Mesenchymal stem cell (in vitro differentiated cells and primary cell): ENCODE measurements at regions not wholly inside any gene's neighbourhood (a gene's known extent, or its start where the extent isn't known, plus 50 kb on each side); places are given as distances from the start of the nearest gene placed in this dataset.

Source experiments
- DNase-seq: peaks from one replicate; pipeline ENCODE4 v3.0.0-alpha.2; 2013
- H2AFZ ChIP-seq: one replicate; pipeline ENCODE4 v1.6.1; 2013; ENCODE audit warnings: low read depth, mild to moderate bottlenecking, control low read depth, inconsistent platforms, low read length, moderate library complexity
- H2AK5ac ChIP-seq: 2 replicates; pipeline ENCODE4 v1.6.1; 2013; ENCODE audit warnings: low read length, moderate library complexity, mild to moderate bottlenecking, inconsistent platforms; ENCODE audit not compliant: severe bottlenecking
- H2BK120ac ChIP-seq: one replicate; pipeline ENCODE4 v1.6.1; 2013; ENCODE audit warnings: low read depth, mild to moderate bottlenecking, inconsistent platforms, low read length, moderate library complexity
- H2BK12ac ChIP-seq, 2 experiments: one replicate each; pipeline ENCODE4 v1.6.1; 2013; ENCODE audit warnings: inconsistent platforms in 2 of 2, low read length in 2 of 2, mild to moderate bottlenecking in 2 of 2, moderate library complexity in 2 of 2, control low read depth in 1 of 2
- H2BK15ac ChIP-seq: one replicate; pipeline ENCODE4 v1.6.1; 2013; ENCODE audit warnings: mild to moderate bottlenecking, low read depth, inconsistent platforms; ENCODE audit not compliant: poor library complexity, severe bottlenecking
- H2BK5ac ChIP-seq: 2 replicates; pipeline ENCODE4 v1.6.1; 2013; ENCODE audit warnings: low read depth, mild to moderate bottlenecking, low read length, control low read depth, inconsistent platforms; ENCODE audit not compliant: poor library complexity, severe bottlenecking
- H3K14ac ChIP-seq, 2 experiments: one replicate each; pipeline ENCODE4 v1.6.1; 2013; ENCODE audit warnings: inconsistent platforms in 2 of 2, low read length in 2 of 2, control low read depth in 1 of 2, mild to moderate bottlenecking in 1 of 2, moderate library complexity in 1 of 2
- H3K18ac ChIP-seq, 2 experiments: one replicate each; pipeline ENCODE4 v1.6.1; 2013; ENCODE audit warnings: inconsistent platforms in 2 of 2, low read length in 2 of 2, control low read depth in 1 of 2, low read depth in 1 of 2, mild to moderate bottlenecking in 1 of 2
- H3K23ac ChIP-seq, 2 experiments: one replicate each; pipeline ENCODE4 v1.6.1; 2013; ENCODE audit warnings: inconsistent platforms in 2 of 2, low read length in 2 of 2, mild to moderate bottlenecking in 2 of 2, moderate library complexity in 2 of 2, control low read depth in 1 of 2
- H3K27ac ChIP-seq: 2 replicates; pipeline ENCODE4 v1.5.1; 2013; ENCODE audit warnings: mild to moderate bottlenecking, moderate library complexity, low read length, control low read depth, inconsistent platforms; ENCODE audit not compliant: poor library complexity, severe bottlenecking
- H3K27me3 ChIP-seq, 2 experiments: 2 replicates each; pipeline versions ENCODE4 v1.6.1 to v1.7.0; 2013; ENCODE audit warnings: low read length in 2 of 2, mild to moderate bottlenecking in 2 of 2, moderate library complexity in 2 of 2, control low read depth in 1 of 2, inconsistent platforms in 1 of 2; ENCODE audit not compliant: control insufficient read depth in 1 of 2, insufficient read depth in 1 of 2
- H3K36me3 ChIP-seq, 2 experiments: 2 replicates each; pipeline versions ENCODE4 v1.6.1 to v1.7.0; 2013; ENCODE audit warnings: low read length in 2 of 2, control low read depth in 1 of 2, inconsistent platforms in 1 of 2, low read depth in 1 of 2, mild to moderate bottlenecking in 1 of 2; ENCODE audit not compliant: insufficient read depth in 2 of 2, control insufficient read depth in 1 of 2
- H3K4ac ChIP-seq, 2 experiments: one replicate each; pipeline ENCODE4 v1.6.1; 2013; ENCODE audit warnings: inconsistent platforms in 2 of 2, low read length in 2 of 2, mild to moderate bottlenecking in 2 of 2, moderate library complexity in 2 of 2, control low read depth in 1 of 2, low read depth in 1 of 2
- H3K4me1 ChIP-seq: 2 replicates; pipeline ENCODE4 v1.6.1; 2013; ENCODE audit warnings: low read depth, low read length, control low read depth; ENCODE audit not compliant: control insufficient read depth, insufficient read depth
- H3K4me2 ChIP-seq: 2 replicates; pipeline ENCODE4 v1.6.1; 2013; ENCODE audit warnings: low read length, mild to moderate bottlenecking, inconsistent platforms; ENCODE audit not compliant: poor library complexity, severe bottlenecking
- H3K4me3 ChIP-seq, 2 experiments: 2 replicates each; pipeline versions ENCODE4 v1.5.1 to v1.7.0; 2013; ENCODE audit warnings: low read length in 2 of 2, mild to moderate bottlenecking in 2 of 2, control low read depth in 1 of 2, low read depth in 1 of 2; ENCODE audit not compliant: insufficient read depth in 1 of 2
- H3K79me1 ChIP-seq: replicated peaks from 2 replicates; pipeline ENCODE4 v1.6.1; 2013; ENCODE audit warnings: mild to moderate bottlenecking, control low read depth, low read length, inconsistent platforms; ENCODE audit not compliant: poor library complexity, severe bottlenecking
- H3K9ac ChIP-seq: 2 replicates; pipeline ENCODE4 v1.7.0; 2013; ENCODE audit warnings: mild to moderate bottlenecking, low read length, moderate library complexity
- H3K9me3 ChIP-seq: 2 replicates; pipeline ENCODE4 v1.7.0; 2013; ENCODE audit warnings: mild to moderate bottlenecking, low read length; ENCODE audit not compliant: control insufficient read depth
- H4K8ac ChIP-seq: one replicate; pipeline ENCODE4 v1.6.1; 2013; ENCODE audit warnings: inconsistent platforms, mild to moderate bottlenecking, low read length, moderate library complexity
- H4K91ac ChIP-seq: one replicate; pipeline ENCODE4 v1.6.1; 2013; ENCODE audit warnings: mild to moderate bottlenecking, low read length, inconsistent platforms
- WGBS: methylation state at CpG from one replicate; pipeline ENCODE4 v1.1.7; 2013; ENCODE audit warnings: mixed read lengths; 5-methylcytosine and 5-hydroxymethylcytosine counted together

GRCh38 chrX:45842207-45842925, 641.7 kb upstream of the DIPK2B start:
- no peak overlapping the region for H2BK15ac ChIP-seq
- 41% methylated on average over 1 of the region's 2 CpGs for WGBS
- no peak overlapping the region for H2AFZ ChIP-seq
- H3K36me3 ChIP-seq = peaks cover 9 to 26% of the 10 kb centered on the region in 2 experiments
- no peak overlapping the region for H4K8ac ChIP-seq
- no peak overlapping the region for H2AK5ac ChIP-seq
- no peak overlapping the region for H2BK120ac ChIP-seq
- no peak for DNase-seq
- peak overlapping the region in 1 of 2 experiments; percentile 21 for H3K18ac ChIP-seq
- no peak overlapping the region for H2BK12ac ChIP-seq
- no peaks in the 10 kb centered on the region for H3K79me1 ChIP-seq
- H3K4me2 ChIP-seq = no peak overlapping the region
- no peak overlapping the region for H2BK5ac ChIP-seq
- H4K91ac ChIP-seq = no peak overlapping the region
- H3K27me3 ChIP-seq = peaks cover 0 to 38% of the 10 kb centered on the region in 2 experiments
- no peak overlapping the region for H3K9ac ChIP-seq
- no peak overlapping the region for H3K14ac ChIP-seq
- no peak overlapping the region for H3K4me3 ChIP-seq
- no peak overlapping the region for H3K23ac ChIP-seq
- H3K9me3 ChIP-seq = peaks cover 2% of the 10 kb centered on the region
- peak overlapping the region; percentile 29 for H3K27ac ChIP-seq
- H3K4ac ChIP-seq = no peak overlapping the region
- H3K4me1 ChIP-seq = peaks cover 4% of the 10 kb centered on the region

- Histone ChIP-seq H4K91ac (no peak overlapping the region), H3K27ac (no peak overlapping the region), H2AK5ac (no peak overlapping the region), H3K18ac (no peak overlapping the region), H3K9me3 (peaks cover 2% of the 10 kb centered on the region), H3K4me1 (peaks cover 4% of the 10 kb centered on the region), H3K4me3 (no peak overlapping the region), H3K36me3 (peaks cover 3 to 16% of the 10 kb centered on the region in 2 experiments), H2BK15ac (no peak overlapping the region), H3K14ac (no peak overlapping the region), H4K8ac (no peak overlapping the region), H3K4ac (no peak overlapping the region), H3K79me1 (no peaks in the 10 kb centered on the region), H2BK5ac (no peak overlapping the region), H3K27me3 (peaks cover 0 to 38% of the 10 kb centered on the region in 2 experiments), H2AFZ (no peak overlapping the region), H3K9ac (no peak overlapping the region), H2BK12ac (no peak overlapping the region), H3K4me2 (no peak overlapping the region), H3K23ac (no peak overlapping the region), H2BK120ac (no peak overlapping the region)
- no peak for DNase-seq
- WGBS = no CpG with 5 or more reads among the region's 3 CpGs
These were observed 639.8 kb upstream of the DIPK2B start for GRCh38 chrX:45840411-45840950.

GRCh38 chrX:45830343-45830742, 629.7 kb upstream of the DIPK2B start:
- Histone ChIP-seq H3K27me3 (peaks cover 0 to 55% of the 10 kb centered on the region in 2 experiments), H3K36me3 (peaks cover 0 to 8% of the 10 kb centered on the region in 2 experiments), H3K4me1 (no peaks in the 10 kb centered on the region), H3K4me3 (no peak overlapping the region), H3K27ac (no peak overlapping the region), H4K8ac (no peak overlapping the region), H3K18ac (no peak overlapping the region), H2BK12ac (no peak overlapping the region), H2AK5ac (no peak overlapping the region), H2BK120ac (no peak overlapping the region), H3K14ac (no peak overlapping the region), H3K4ac (no peak overlapping the region), H2BK15ac (no peak overlapping the region), H2BK5ac (no peak overlapping the region), H3K79me1 (no peaks in the 10 kb centered on the region), H3K4me2 (no peak overlapping the region), H3K9me3 (no peaks in the 10 kb centered on the region), H3K9ac (no peak overlapping the region), H3K23ac (no peak overlapping the region), H4K91ac (no peak overlapping the region), H2AFZ (no peak overlapping the region)
- DNase-seq = no peak
- 100% methylated on average over 1 of the region's 2 CpGs for WGBS

GRCh38 chrX:45824471-45824870, 623.8 kb upstream of the DIPK2B start:
- H4K8ac ChIP-seq = no peak overlapping the region
- H3K27me3 ChIP-seq = peaks cover 0 to 13% of the 10 kb centered on the region in 2 experiments
- no peak overlapping the region for H4K91ac ChIP-seq
- H3K4me2 ChIP-seq = no peak overlapping the region
- DNase-seq = peak; percentile 91
- H2BK15ac ChIP-seq = no peak overlapping the region
- 0% methylated on average over 2 of the region's 6 CpGs for WGBS
- no peak overlapping the region for H3K18ac ChIP-seq
- no peak overlapping the region for H3K27ac ChIP-seq
- no peak overlapping the region for H3K14ac ChIP-seq
- H3K9me3 ChIP-seq = no peaks in the 10 kb centered on the region
- no peak overlapping the region for H3K23ac ChIP-seq
- no peak overlapping the region for H3K4ac ChIP-seq
- H2BK12ac ChIP-seq = no peak overlapping the region
- H2BK120ac ChIP-seq = no peak overlapping the region
- peaks cover 0 to 4% of the 10 kb centered on the region in 2 experiments for H3K36me3 ChIP-seq
- H2AK5ac ChIP-seq = no peak overlapping the region
- H3K4me3 ChIP-seq = no peak overlapping the region
- H2AFZ ChIP-seq = no peak overlapping the region
- no peak overlapping the region for H2BK5ac ChIP-seq
- H3K4me1 ChIP-seq = no peaks in the 10 kb centered on the region
- no peaks in the 10 kb centered on the region for H3K79me1 ChIP-seq
- H3K9ac ChIP-seq = peak overlapping the region; percentile 33
